OCI-LY3 (cell line): ENCODE measurements at regions not wholly inside any gene's neighbourhood (a gene's known extent, or its start where the extent isn't known, plus 50 kb on each side); places are given as distances from the start of the nearest gene placed in this dataset.

ENCODE experiments used
- H2AFZ ChIP-seq: fragments of 200-600, 300-600 bp; shearing (Covaris generic); 2 replicates; pipeline ENCODE4 v1.6.0; 2014; ENCODE audit warnings: antibody characterized with exemption, low read depth, low read length
- H3K27ac ChIP-seq: fragments of 200-600, 300-600 bp; sonication (generic); 2 replicates; pipeline ENCODE4 v1.5.1; 2014; ENCODE audit warnings: mild to moderate bottlenecking, low read length, moderate library complexity, mixed read lengths
- H3K27me3 ChIP-seq: fragments of 200-600, 300-600 bp; sonication (generic); 2 replicates; pipeline ENCODE4 v1.6.1; 2014; ENCODE audit warnings: low read depth, low read length, mixed read lengths
- H3K36me3 ChIP-seq: fragments of 200-600, 300-600 bp; sonication (generic); replicated peaks from 2 replicates; pipeline ENCODE3; 2014; ENCODE audit warnings: low read depth, low read length, mixed read lengths
- H3K4me1 ChIP-seq: fragments of 300-600, 200-600 bp; sonication (generic); 2 replicates; pipeline ENCODE4 v1.6.1; 2014; ENCODE audit warnings: low read length, mixed read lengths
- H3K4me2 ChIP-seq: fragments of 200-600, 300-600 bp; sonication (generic); 2 replicates; pipeline ENCODE4 v1.6.1; 2014; ENCODE audit warnings: low read length, mixed read lengths
- H3K4me3 ChIP-seq: fragments of 300-600, 200-600 bp; sonication (generic); 2 replicates; pipeline ENCODE4 v1.5.1; 2014; ENCODE audit warnings: antibody characterized with exemption, mild to moderate bottlenecking, low read length, moderate library complexity
- H3K79me2 ChIP-seq: fragments of 300-600, 200-600 bp; shearing (Covaris generic); 2 replicates; pipeline ENCODE4 v1.6.1; 2014; ENCODE audit warnings: mild to moderate bottlenecking, low read length, mixed read lengths
- H3K9ac ChIP-seq: fragments of 300-600, 200-600 bp; shearing (Covaris generic); 2 replicates; pipeline ENCODE4 v1.6.0; 2014; ENCODE audit warnings: mild to moderate bottlenecking, low read length, moderate library complexity
- H3K9me3 ChIP-seq: fragments of 200-600, 300-600 bp; shearing (Covaris generic); 2 replicates; pipeline ENCODE4 v1.6.1; 2014; ENCODE audit warnings: low read length, mixed read lengths; ENCODE audit not compliant: insufficient read depth
- H4K20me1 ChIP-seq: fragments of 200-600, 300-600 bp; sonication (generic); 2 replicates; pipeline ENCODE4 v1.6.1; 2016; ENCODE audit warnings: low read length, mixed read lengths; ENCODE audit not compliant: insufficient read depth
- CTCF ChIP-seq: fragments of 200-600, 300-600 bp; sonication (generic); IDR thresholded peaks from 2 replicates; pipeline ENCODE4 v1.5.1; 2014; ENCODE audit warnings: antibody characterized with exemption, low read length, low read depth
- EZH2phosphoT487 ChIP-seq: fragments of 200-600 bp; shearing (Covaris generic); IDR thresholded peaks from 2 replicates; pipeline ENCODE4 v1.6.1; 2018; ENCODE audit warnings: antibody characterized with exemption, mixed run types, low read depth

GRCh38 chr10:81674941-81675340 lies 200.1 kb upstream of the NRG3 start:
- Histone ChIP-seq H3K4me1 (no peaks in the 10 kb centered on the region), H3K4me2 (no peak overlapping the region), H3K27ac (no peak overlapping the region), H3K9me3 (no peaks in the 10 kb centered on the region), H4K20me1 (no peaks in the 10 kb centered on the region), H2AFZ (no peak overlapping the region), H3K36me3 (no peaks in the 10 kb centered on the region), H3K9ac (no peak overlapping the region), H3K79me2 (no peaks in the 10 kb centered on the region), H3K27me3 (no peaks in the 10 kb centered on the region), H3K4me3 (no peak overlapping the region)
- TF ChIP-seq EZH2phosphoT487 = no peak
- TF ChIP-seq CTCF = no peak

DNA sequence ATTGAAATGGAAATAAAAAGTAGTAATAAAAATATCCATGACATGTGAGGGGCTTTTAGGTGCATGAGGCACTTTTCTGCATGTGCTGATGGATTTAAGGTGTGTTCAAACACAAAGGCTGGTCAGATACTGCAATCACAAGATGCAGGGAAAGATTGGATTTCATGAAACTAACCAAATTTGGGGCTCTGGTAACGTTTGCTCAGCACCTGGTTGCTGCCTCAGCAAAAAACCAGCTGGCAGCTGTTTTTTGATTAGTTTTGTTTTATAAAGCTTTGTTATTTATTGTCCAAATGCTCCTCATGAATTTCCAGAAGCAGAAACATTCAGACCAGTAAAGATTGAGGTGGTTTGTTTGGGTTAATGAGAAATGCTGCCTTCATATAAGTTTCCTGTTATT lies 195.7 kb upstream of the NRG3 start:
- Histone ChIP-seq H3K9ac (no peak overlapping the region), H3K4me3 (no peak overlapping the region), H3K4me2 (no peak overlapping the region), H3K27me3 (no peaks in the 10 kb centered on the region), H3K36me3 (no peaks in the 10 kb centered on the region), H3K9me3 (no peaks in the 10 kb centered on the region), H2AFZ (no peak overlapping the region), H3K79me2 (no peaks in the 10 kb centered on the region), H3K4me1 (no peaks in the 10 kb centered on the region), H3K27ac (no peak overlapping the region), H4K20me1 (no peaks in the 10 kb centered on the region)
- TF ChIP-seq EZH2phosphoT487 = no peak

- H3K79me2 ChIP-seq = no peaks in the 10 kb centered on the region
- no peak overlapping the region for H3K4me2 ChIP-seq
- H4K20me1 ChIP-seq = no peaks in the 10 kb centered on the region
- no peaks in the 10 kb centered on the region for H3K36me3 ChIP-seq
- H2AFZ ChIP-seq = no peak overlapping the region
- no peaks in the 10 kb centered on the region for H3K9me3 ChIP-seq
- no peak overlapping the region for H3K4me3 ChIP-seq
- no peak overlapping the region for H3K27ac ChIP-seq
- no peaks in the 10 kb centered on the region for H3K27me3 ChIP-seq
- no peaks in the 10 kb centered on the region for H3K4me1 ChIP-seq
- TF ChIP-seq EZH2phosphoT487 = no peak
- no peak for TF ChIP-seq CTCF
- no peak overlapping the region for H3K9ac ChIP-seq
Measured at GRCh38 chr10:81680359-81680758, 194.6 kb upstream of the NRG3 start.

DNA sequence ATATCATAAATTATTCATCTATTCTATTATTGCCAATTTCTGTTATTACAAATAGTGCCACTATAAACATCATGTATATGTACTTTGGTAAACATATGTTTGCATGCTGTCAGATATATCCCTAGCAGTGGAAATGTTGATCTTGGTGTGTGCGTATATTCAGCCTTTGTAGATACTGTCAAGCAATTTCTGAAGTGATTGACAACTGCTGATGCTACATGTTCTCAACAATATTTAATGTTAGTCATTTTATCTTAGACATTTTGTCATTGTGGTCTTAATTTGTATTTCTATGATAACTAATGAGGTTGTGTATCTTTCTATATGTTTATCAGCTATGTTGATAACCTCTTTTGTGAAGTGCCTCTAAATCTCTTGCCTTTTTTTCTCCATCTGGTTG lies 186.5 kb upstream of the NRG3 start:
- Histone ChIP-seq H3K27me3 (no peaks in the 10 kb centered on the region), H3K4me2 (no peak overlapping the region), H3K79me2 (no peaks in the 10 kb centered on the region), H3K4me3 (no peak overlapping the region), H3K27ac (no peak overlapping the region), H3K9me3 (no peaks in the 10 kb centered on the region), H3K36me3 (no peaks in the 10 kb centered on the region), H4K20me1 (no peaks in the 10 kb centered on the region), H2AFZ (no peak overlapping the region), H3K4me1 (no peaks in the 10 kb centered on the region), H3K9ac (no peak overlapping the region)
- TF ChIP-seq EZH2phosphoT487 = no peak
- no peak for TF ChIP-seq CTCF
